Skeletal muscle satellite cell (primary cell): ENCODE measurements at regions not wholly inside any gene's neighbourhood (a gene's known extent, or its start where the extent isn't known, plus 50 kb on each side); places are given as distances from the start of the nearest gene placed in this dataset.

ENCODE experiments used
- H3K27me3 ChIP-seq: 2 replicates; pipeline ENCODE4 v1.7.0; 2013; ENCODE audit warnings: low read length; ENCODE audit not compliant: control insufficient read depth, insufficient read depth
- H3K36me3 ChIP-seq: 2 replicates; pipeline ENCODE4 v1.7.0; 2013; ENCODE audit warnings: mild to moderate bottlenecking, control low read depth, low read length; ENCODE audit not compliant: insufficient read depth
- H3K4me1 ChIP-seq: 2 replicates; pipeline ENCODE4 v1.7.0; 2013; ENCODE audit warnings: low read length; ENCODE audit not compliant: control insufficient read depth, insufficient read depth
- H3K4me2 ChIP-seq: 2 replicates; pipeline ENCODE4 v1.7.0; 2013; ENCODE audit warnings: mild to moderate bottlenecking, low read length
- H3K4me3 ChIP-seq: 2 replicates; pipeline ENCODE4 v1.7.0; 2013; ENCODE audit warnings: low read length
- H3K9ac ChIP-seq: 2 replicates; pipeline ENCODE4 v1.7.0; 2013; ENCODE audit warnings: mild to moderate bottlenecking, low read depth, low read length, moderate library complexity
- H3K9me3 ChIP-seq: replicated peaks from 2 replicates; pipeline ENCODE4 v1.7.0; 2013; ENCODE audit warnings: mild to moderate bottlenecking, control low read depth, low read length

GRCh38 chr6:71124340-71124739, 164.3 kb upstream of the OGFRL1 start:
- Histone ChIP-seq H3K4me2 (no peak overlapping the region), H3K36me3 (no peaks in the 10 kb centered on the region), H3K9ac (no peak overlapping the region), H3K4me3 (no peak overlapping the region), H3K9me3 (no peaks in the 10 kb centered on the region), H3K4me1 (no peaks in the 10 kb centered on the region), H3K27me3 (no peaks in the 10 kb centered on the region)

DNA sequence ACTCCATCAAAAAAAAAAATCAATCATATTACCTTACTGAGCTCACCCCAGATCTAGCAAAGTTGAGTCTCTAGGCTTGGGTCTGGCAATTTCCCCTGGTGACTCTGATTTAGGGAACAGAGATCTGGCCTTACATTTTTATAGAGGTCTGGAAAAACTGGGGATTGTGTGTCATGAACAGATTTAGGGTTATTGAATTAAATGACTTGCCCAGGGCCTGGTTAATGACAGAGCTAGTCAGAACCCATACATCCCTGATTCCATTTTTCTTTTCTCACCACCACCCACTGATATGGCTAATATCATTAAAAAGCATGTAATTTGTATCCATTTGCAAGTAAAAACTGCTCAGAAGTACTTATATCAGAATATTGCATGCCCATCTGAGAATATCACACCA, 163.4 kb upstream of the OGFRL1 start:
- no peak overlapping the region for H3K4me3 ChIP-seq
- no peaks in the 10 kb centered on the region for H3K27me3 ChIP-seq

GRCh38 chr6:71126506-71126905, 162.1 kb upstream of the OGFRL1 start:
- Histone ChIP-seq H3K4me2 (no peak overlapping the region), H3K9me3 (no peaks in the 10 kb centered on the region), H3K4me3 (no peak overlapping the region), H3K9ac (no peak overlapping the region), H3K27me3 (no peaks in the 10 kb centered on the region), H3K4me1 (no peaks in the 10 kb centered on the region), H3K36me3 (no peaks in the 10 kb centered on the region)

More for the DNA sequence above, 163.4 kb upstream of the OGFRL1 start:
- no peak overlapping the region for H3K9ac ChIP-seq
- H3K36me3 ChIP-seq = no peaks in the 10 kb centered on the region
- H3K4me1 ChIP-seq = no peaks in the 10 kb centered on the region
- no peaks in the 10 kb centered on the region for H3K9me3 ChIP-seq
- no peak overlapping the region for H3K4me2 ChIP-seq

GRCh38 chr6:71127374-71127773, 161.2 kb upstream of the OGFRL1 start:
- no peak overlapping the region for H3K4me3 ChIP-seq
- no peak overlapping the region for H3K9ac ChIP-seq
- no peaks in the 10 kb centered on the region for H3K36me3 ChIP-seq
- no peak overlapping the region for H3K4me2 ChIP-seq
- H3K9me3 ChIP-seq = no peaks in the 10 kb centered on the region
- H3K4me1 ChIP-seq = no peaks in the 10 kb centered on the region
- no peaks in the 10 kb centered on the region for H3K27me3 ChIP-seq

- no peak overlapping the region for H3K9ac ChIP-seq
- no peaks in the 10 kb centered on the region for H3K4me1 ChIP-seq
- no peaks in the 10 kb centered on the region for H3K27me3 ChIP-seq
- H3K4me2 ChIP-seq = no peak overlapping the region
- H3K4me3 ChIP-seq = no peak overlapping the region
- H3K36me3 ChIP-seq = no peaks in the 10 kb centered on the region
- no peaks in the 10 kb centered on the region for H3K9me3 ChIP-seq
Measured at GRCh38 chr6:71130277-71130676, 158.3 kb upstream of the OGFRL1 start.

DNA sequence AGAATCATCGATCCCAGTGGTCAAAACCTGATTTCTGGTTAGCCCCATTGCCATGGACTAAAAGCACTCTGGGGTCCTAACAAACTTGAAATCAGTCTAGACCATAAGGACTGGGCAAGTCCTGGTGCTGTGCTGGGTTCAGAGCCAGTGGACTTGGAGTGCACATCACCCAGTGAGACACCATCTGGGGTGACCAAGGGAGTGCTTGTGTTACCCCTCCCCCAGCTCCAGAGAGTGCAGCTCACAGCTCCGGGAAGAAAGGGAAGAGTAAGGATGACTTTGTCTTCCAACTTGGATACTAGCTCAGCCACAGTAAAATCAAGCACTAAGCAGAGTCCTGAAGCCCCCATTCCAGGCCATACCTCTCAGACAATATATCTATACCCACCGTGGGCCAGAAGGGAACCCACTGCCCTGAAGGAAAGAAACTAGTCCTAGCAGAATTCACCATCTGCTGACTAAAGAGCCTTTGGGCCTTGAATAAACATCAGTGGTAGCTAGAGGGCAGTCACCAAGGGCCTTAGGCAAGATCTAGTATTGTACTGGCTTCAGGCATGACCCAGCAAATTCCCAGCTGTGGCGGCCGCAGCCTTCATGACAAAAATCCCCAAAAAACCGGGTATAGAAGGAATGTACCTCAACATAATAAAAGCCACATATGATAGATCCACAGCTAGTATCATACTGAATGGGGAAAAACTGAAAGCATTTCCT, 153.5 kb upstream of the OGFRL1 start:
- Histone ChIP-seq H3K9me3 (no peaks in the 10 kb centered on the region), H3K36me3 (no peaks in the 10 kb centered on the region), H3K4me3 (no peak overlapping the region), H3K4me2 (no peak overlapping the region), H3K4me1 (no peaks in the 10 kb centered on the region), H3K27me3 (no peaks in the 10 kb centered on the region), H3K9ac (no peak overlapping the region)

- H3K9ac ChIP-seq = no peak overlapping the region
- H3K4me1 ChIP-seq = no peaks in the 10 kb centered on the region
- H3K27me3 ChIP-seq = no peaks in the 10 kb centered on the region
- H3K4me3 ChIP-seq = no peak overlapping the region
- H3K9me3 ChIP-seq = no peaks in the 10 kb centered on the region
- no peak overlapping the region for H3K4me2 ChIP-seq
- no peaks in the 10 kb centered on the region for H3K36me3 ChIP-seq
Measured at GRCh38 chr6:71137973-71138372, 150.6 kb upstream of the OGFRL1 start.

- no peaks in the 10 kb centered on the region for H3K36me3 ChIP-seq
Measured at GRCh38 chr6:71138376-71138775, 150.2 kb upstream of the OGFRL1 start.

GRCh38 chr6:71139249-71139648, 149.4 kb upstream of the OGFRL1 start:
- H3K27me3 ChIP-seq = no peaks in the 10 kb centered on the region
- H3K9me3 ChIP-seq = no peaks in the 10 kb centered on the region
- H3K4me2 ChIP-seq = no peak overlapping the region
- H3K4me3 ChIP-seq = no peak overlapping the region
- H3K9ac ChIP-seq = no peak overlapping the region
- no peaks in the 10 kb centered on the region for H3K4me1 ChIP-seq
- no peaks in the 10 kb centered on the region for H3K36me3 ChIP-seq

More at GRCh38 chr6:71138376-71138775, 150.2 kb upstream of the OGFRL1 start:
- no peak overlapping the region for H3K4me3 ChIP-seq
- H3K27me3 ChIP-seq = no peaks in the 10 kb centered on the region
- no peak overlapping the region for H3K4me2 ChIP-seq
- H3K9ac ChIP-seq = no peak overlapping the region
- H3K9me3 ChIP-seq = no peaks in the 10 kb centered on the region
- H3K4me1 ChIP-seq = no peaks in the 10 kb centered on the region

DNA sequence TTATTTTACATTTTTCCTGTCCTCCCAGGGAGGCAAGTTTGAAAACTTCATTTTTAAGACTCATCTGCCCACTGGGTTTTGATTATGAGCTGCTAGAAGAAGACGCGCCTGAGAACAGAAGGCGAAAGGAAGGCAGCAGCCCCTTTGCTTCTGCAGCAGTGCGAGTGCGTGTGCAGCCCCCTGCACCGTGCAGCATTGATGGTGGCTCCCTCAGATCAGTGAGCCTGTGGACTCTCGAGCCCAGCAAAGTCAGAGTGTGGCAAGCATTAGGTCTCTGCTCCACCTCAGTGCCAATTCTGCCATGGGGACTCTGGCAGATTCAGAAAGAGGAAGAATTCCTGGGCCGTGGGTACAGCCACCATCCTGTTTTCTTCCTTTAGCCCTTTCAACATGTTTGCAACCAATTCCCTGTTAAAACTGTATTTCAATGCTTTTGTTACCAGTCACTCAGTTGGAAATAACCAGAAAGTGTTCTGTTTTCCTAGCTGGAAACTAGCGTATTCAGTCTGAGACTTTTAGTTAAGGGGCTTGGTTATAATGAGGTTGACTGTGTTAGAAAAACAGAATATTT, 134.8 kb upstream of the OGFRL1 start:
- Histone ChIP-seq H3K4me2 (no peak overlapping the region), H3K9ac (no peak overlapping the region), H3K9me3 (no peaks in the 10 kb centered on the region), H3K4me3 (no peak overlapping the region), H3K4me1 (no peaks in the 10 kb centered on the region), H3K36me3 (no peaks in the 10 kb centered on the region), H3K27me3 (no peaks in the 10 kb centered on the region)

DNA sequence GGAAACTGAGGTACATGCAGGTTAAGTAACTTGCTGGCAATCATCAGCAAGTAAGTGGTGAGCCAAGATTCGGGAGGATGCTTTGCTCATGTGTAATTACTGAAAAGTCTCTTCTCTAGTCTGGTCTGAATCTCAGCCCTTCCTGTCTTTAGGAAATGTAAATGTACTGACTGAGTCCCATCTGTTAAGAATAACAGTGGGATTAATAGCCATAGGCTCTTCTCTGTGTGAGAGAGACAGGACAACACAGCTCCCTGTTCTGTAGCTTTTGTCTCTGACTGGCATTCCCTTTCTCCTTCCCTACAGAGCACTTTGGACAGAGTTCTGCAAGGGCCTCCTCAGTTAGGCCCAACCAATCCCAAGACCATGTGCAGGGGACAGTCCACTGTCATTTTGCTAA, 131.3 kb upstream of the OGFRL1 start:
- Histone ChIP-seq H3K9me3 (no peaks in the 10 kb centered on the region), H3K4me1 (no peaks in the 10 kb centered on the region), H3K36me3 (no peaks in the 10 kb centered on the region), H3K4me3 (no peak overlapping the region), H3K27me3 (no peaks in the 10 kb centered on the region), H3K9ac (no peak overlapping the region), H3K4me2 (no peak overlapping the region)

- H3K4me1 ChIP-seq = no peaks in the 10 kb centered on the region
- no peaks in the 10 kb centered on the region for H3K9me3 ChIP-seq
- H3K4me3 ChIP-seq = no peak overlapping the region
- H3K4me2 ChIP-seq = no peak overlapping the region
- H3K27me3 ChIP-seq = no peaks in the 10 kb centered on the region
- no peaks in the 10 kb centered on the region for H3K36me3 ChIP-seq
- no peak overlapping the region for H3K9ac ChIP-seq
Measured at GRCh38 chr6:71164890-71165289, 123.7 kb upstream of the OGFRL1 start.
